ENCODE measurements at regions not wholly inside any gene's neighbourhood (a gene's known extent, or its start where the extent isn't known, plus 50 kb on each side); places are given as distances from the start of the nearest gene placed in this dataset.
"Not testable (repeated sequence)": the region's sequence is repeated elsewhere in the genome, so short reads cannot be mapped to it uniquely, and the experiment has no call there.

- no CpG with 5 or more reads among the region's 2 CpGs for WGBS (ENCODE audit: insufficient coverage)
- DNase-seq = no peak
- H3K27me3 ChIP-seq (replicated peaks in 2 of 5; ENCODE audit: control insufficient read depth in 4 of 5, insufficient read depth in 5 of 5, low read length in 4 of 5) = no peaks in the 10 kb centered on the region
- H3K27ac ChIP-seq (ENCODE audit: insufficient read depth in 1 of 2, low read depth in 1 of 2, low read length in 2 of 2, poor library complexity in 1 of 2, severe bottlenecking in 2 of 2) = no peak overlapping the region
- H3K4me1 ChIP-seq (ENCODE audit: control extremely low read depth in 1 of 4, control insufficient read depth in 4 of 4, insufficient read depth in 4 of 4, low read length in 3 of 4) = no peaks in the 10 kb centered on the region
- H3K36me3 ChIP-seq (ENCODE audit: control insufficient read depth in 4 of 4, insufficient read depth in 4 of 4, low read length in 3 of 4) = no peaks in the 10 kb centered on the region
- H3K9me3 ChIP-seq (ENCODE audit: control extremely low read depth in 1 of 5, control insufficient read depth in 4 of 5, insufficient read depth in 2 of 5, low read depth in 1 of 5, low read length in 4 of 5) = no peaks in the 10 kb centered on the region
- POLR2A ChIA-PET = no interaction called here
- H3K4me3 ChIP-seq (ENCODE audit: control insufficient read depth in 1 of 7, extremely low read depth in 1 of 7, insufficient read depth in 4 of 7, low read depth in 2 of 7, low read length in 6 of 7) = no peak overlapping the region
- CTCF ChIA-PET = no interaction called here
These were observed 544.9 kb upstream of the CPXCR1 start for GRCh38 chrX:88202149-88202548.

DNA sequence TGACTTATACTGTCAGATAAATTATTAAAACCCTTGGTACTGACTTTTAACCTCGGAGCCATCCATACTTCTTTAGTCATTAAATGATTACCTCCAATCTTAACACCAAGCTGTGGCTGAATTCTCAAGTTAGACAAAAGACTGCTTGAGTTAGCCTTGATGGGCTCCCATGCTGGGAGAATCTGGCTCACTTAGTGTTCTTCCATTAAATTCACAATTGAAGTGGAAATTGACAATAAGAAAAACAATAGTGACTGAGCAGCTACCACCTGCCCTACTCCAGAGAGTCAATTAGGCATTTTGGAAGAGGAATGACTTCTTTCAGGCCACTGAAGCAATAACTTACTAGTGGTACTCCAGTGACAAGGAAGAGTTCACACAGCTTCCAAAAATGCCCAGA lies 503.0 kb upstream of the CPXCR1 start:
- POLR2A ChIA-PET = no interaction called here
- WGBS (ENCODE audit: insufficient coverage) = 73% methylated on average over 1 of the region's 1 CpG

GRCh38 chrX:88284844-88285243 lies 462.2 kb upstream of the CPXCR1 start:
- no peaks in the 10 kb centered on the region for H3K4me1 ChIP-seq (ENCODE audit: control extremely low read depth in 1 of 4, control insufficient read depth in 4 of 4, insufficient read depth in 4 of 4, low read length in 3 of 4)
- 83% methylated on average over 1 of the region's 1 CpG for WGBS (ENCODE audit: insufficient coverage)
- no peak overlapping the region for H3K27ac ChIP-seq (ENCODE audit: insufficient read depth in 1 of 2, low read depth in 1 of 2, low read length in 2 of 2, poor library complexity in 1 of 2, severe bottlenecking in 2 of 2)
- no peak overlapping the region for H3K4me3 ChIP-seq (ENCODE audit: control insufficient read depth in 1 of 7, extremely low read depth in 1 of 7, insufficient read depth in 4 of 7, low read depth in 2 of 7, low read length in 6 of 7)
- H3K36me3 ChIP-seq (ENCODE audit: control insufficient read depth in 4 of 4, insufficient read depth in 4 of 4, low read length in 3 of 4) = no peaks in the 10 kb centered on the region
- ChIA-PET CTCF (no interaction called here), POLR2A (no interaction called here)
- H3K27me3 ChIP-seq (replicated peaks in 2 of 5; ENCODE audit: control insufficient read depth in 4 of 5, insufficient read depth in 5 of 5, low read length in 4 of 5) = no peaks in the 10 kb centered on the region
- DNase-seq = no peak
- H3K9me3 ChIP-seq (ENCODE audit: control extremely low read depth in 1 of 5, control insufficient read depth in 4 of 5, insufficient read depth in 2 of 5, low read depth in 1 of 5, low read length in 4 of 5) = no peaks in the 10 kb centered on the region

More for the DNA sequence above, 503.0 kb upstream of the CPXCR1 start:
- H3K4me3 ChIP-seq (ENCODE audit: control insufficient read depth in 1 of 7, extremely low read depth in 1 of 7, insufficient read depth in 4 of 7, low read depth in 2 of 7, low read length in 6 of 7) = no peak overlapping the region
- H3K27ac ChIP-seq (ENCODE audit: insufficient read depth in 1 of 2, low read depth in 1 of 2, low read length in 2 of 2, poor library complexity in 1 of 2, severe bottlenecking in 2 of 2) = no peak overlapping the region
- no peaks in the 10 kb centered on the region for H3K36me3 ChIP-seq (ENCODE audit: control insufficient read depth in 4 of 4, insufficient read depth in 4 of 4, low read length in 3 of 4)
- no peaks in the 10 kb centered on the region for H3K4me1 ChIP-seq (ENCODE audit: control extremely low read depth in 1 of 4, control insufficient read depth in 4 of 4, insufficient read depth in 4 of 4, low read length in 3 of 4)
- H3K27me3 ChIP-seq (replicated peaks in 2 of 5; ENCODE audit: control insufficient read depth in 4 of 5, insufficient read depth in 5 of 5, low read length in 4 of 5) = no peaks in the 10 kb centered on the region
- no peak for DNase-seq
- CTCF ChIA-PET = no interaction called here
- no peaks in the 10 kb centered on the region for H3K9me3 ChIP-seq (ENCODE audit: control extremely low read depth in 1 of 5, control insufficient read depth in 4 of 5, insufficient read depth in 2 of 5, low read depth in 1 of 5, low read length in 4 of 5)

- H3K9me3 ChIP-seq (ENCODE audit: control extremely low read depth in 1 of 5, control insufficient read depth in 4 of 5, insufficient read depth in 2 of 5, low read depth in 1 of 5, low read length in 4 of 5); POLR2A ChIA-PET; H3K27ac ChIP-seq (ENCODE audit: insufficient read depth in 1 of 2, low read depth in 1 of 2, low read length in 2 of 2, poor library complexity in 1 of 2, severe bottlenecking in 2 of 2); H3K27me3 ChIP-seq (replicated peaks in 2 of 5; ENCODE audit: control insufficient read depth in 4 of 5, insufficient read depth in 5 of 5, low read length in 4 of 5); H3K4me1 ChIP-seq (ENCODE audit: control extremely low read depth in 1 of 4, control insufficient read depth in 4 of 4, insufficient read depth in 4 of 4, low read length in 3 of 4); H3K36me3 ChIP-seq (ENCODE audit: control insufficient read depth in 4 of 4, insufficient read depth in 4 of 4, low read length in 3 of 4); CTCF ChIA-PET; H3K4me3 ChIP-seq (ENCODE audit: control insufficient read depth in 1 of 7, extremely low read depth in 1 of 7, insufficient read depth in 4 of 7, low read depth in 2 of 7, low read length in 6 of 7); DNase-seq: not testable (repeated sequence)
- no CpG with 5 or more reads among the region's 2 CpGs for WGBS (ENCODE audit: insufficient coverage)
These were observed 433.1 kb upstream of the CPXCR1 start for GRCh38 chrX:88313972-88314371.

DNA sequence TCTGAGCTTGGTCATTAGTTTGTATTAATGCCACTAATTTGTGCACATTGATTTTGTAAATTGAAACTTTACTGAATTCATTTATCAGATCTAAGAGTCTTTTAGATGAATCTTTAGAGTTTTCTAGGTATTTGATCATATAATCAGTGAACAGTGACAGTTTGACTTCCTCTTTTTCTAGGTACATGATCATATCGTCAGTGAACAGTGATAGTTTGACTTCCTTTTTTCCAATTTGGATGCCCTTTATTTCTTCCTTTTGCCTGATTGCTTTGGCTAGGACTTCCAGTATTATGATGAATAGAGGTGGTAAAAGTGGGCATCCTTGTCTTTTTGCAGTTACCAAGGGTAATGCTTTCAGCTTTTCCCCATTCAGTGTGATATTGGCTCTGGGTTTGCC lies 421.4 kb upstream of the CPXCR1 start:
- WGBS (ENCODE audit: insufficient coverage) = no CpG with 5 or more reads among the region's 1 CpG

GRCh38 chrX:88355252-88355651 lies 391.8 kb upstream of the CPXCR1 start:
- H3K36me3 ChIP-seq (ENCODE audit: control insufficient read depth in 4 of 4, insufficient read depth in 4 of 4, low read length in 3 of 4) = no peaks in the 10 kb centered on the region
- H3K9me3 ChIP-seq (ENCODE audit: control extremely low read depth in 1 of 5, control insufficient read depth in 4 of 5, insufficient read depth in 2 of 5, low read depth in 1 of 5, low read length in 4 of 5) = no peaks in the 10 kb centered on the region
- no peak overlapping the region for H3K4me3 ChIP-seq (ENCODE audit: control insufficient read depth in 1 of 7, extremely low read depth in 1 of 7, insufficient read depth in 4 of 7, low read depth in 2 of 7, low read length in 6 of 7)
- no peak overlapping the region for H3K27ac ChIP-seq (ENCODE audit: insufficient read depth in 1 of 2, low read depth in 1 of 2, low read length in 2 of 2, poor library complexity in 1 of 2, severe bottlenecking in 2 of 2)
- H3K27me3 ChIP-seq (replicated peaks in 2 of 5; ENCODE audit: control insufficient read depth in 4 of 5, insufficient read depth in 5 of 5, low read length in 4 of 5) = no peaks in the 10 kb centered on the region
- no CpG with 5 or more reads among the region's 2 CpGs for WGBS (ENCODE audit: insufficient coverage)
- DNase-seq = no peak
- POLR2A ChIA-PET = no interaction called here
- no peaks in the 10 kb centered on the region for H3K4me1 ChIP-seq (ENCODE audit: control extremely low read depth in 1 of 4, control insufficient read depth in 4 of 4, insufficient read depth in 4 of 4, low read length in 3 of 4)
- CTCF ChIA-PET = no interaction called here

More for the DNA sequence above, 421.4 kb upstream of the CPXCR1 start:
- no peaks in the 10 kb centered on the region for H3K36me3 ChIP-seq (ENCODE audit: control insufficient read depth in 4 of 4, insufficient read depth in 4 of 4, low read length in 3 of 4)
- no peak overlapping the region for H3K27ac ChIP-seq (ENCODE audit: insufficient read depth in 1 of 2, low read depth in 1 of 2, low read length in 2 of 2, poor library complexity in 1 of 2, severe bottlenecking in 2 of 2)
- POLR2A ChIA-PET = no interaction called here
- H3K9me3 ChIP-seq (ENCODE audit: control extremely low read depth in 1 of 5, control insufficient read depth in 4 of 5, insufficient read depth in 2 of 5, low read depth in 1 of 5, low read length in 4 of 5) = no peaks in the 10 kb centered on the region
- no peak overlapping the region for H3K4me3 ChIP-seq (ENCODE audit: control insufficient read depth in 1 of 7, extremely low read depth in 1 of 7, insufficient read depth in 4 of 7, low read depth in 2 of 7, low read length in 6 of 7)
- no peaks in the 10 kb centered on the region for H3K4me1 ChIP-seq (ENCODE audit: control extremely low read depth in 1 of 4, control insufficient read depth in 4 of 4, insufficient read depth in 4 of 4, low read length in 3 of 4)
- no peaks in the 10 kb centered on the region for H3K27me3 ChIP-seq (replicated peaks in 2 of 5; ENCODE audit: control insufficient read depth in 4 of 5, insufficient read depth in 5 of 5, low read length in 4 of 5)
- no peak for DNase-seq
- CTCF ChIA-PET = no interaction called here

GRCh38 chrX:88366314-88366713 lies 380.7 kb upstream of the CPXCR1 start:
- no peaks in the 10 kb centered on the region for H3K27me3 ChIP-seq (replicated peaks in 2 of 5; ENCODE audit: control insufficient read depth in 4 of 5, insufficient read depth in 5 of 5, low read length in 4 of 5)
- no peak for DNase-seq
- H3K27ac ChIP-seq (ENCODE audit: insufficient read depth in 1 of 2, low read depth in 1 of 2, low read length in 2 of 2, poor library complexity in 1 of 2, severe bottlenecking in 2 of 2) = no peak overlapping the region
- H3K4me1 ChIP-seq (ENCODE audit: control extremely low read depth in 1 of 4, control insufficient read depth in 4 of 4, insufficient read depth in 4 of 4, low read length in 3 of 4) = no peaks in the 10 kb centered on the region
- no peak overlapping the region for H3K4me3 ChIP-seq (ENCODE audit: control insufficient read depth in 1 of 7, extremely low read depth in 1 of 7, insufficient read depth in 4 of 7, low read depth in 2 of 7, low read length in 6 of 7)
- H3K9me3 ChIP-seq (ENCODE audit: control extremely low read depth in 1 of 5, control insufficient read depth in 4 of 5, insufficient read depth in 2 of 5, low read depth in 1 of 5, low read length in 4 of 5) = peaks cover 0 to 8% (median 1%) of the 10 kb centered on the region in 5 experiments
- ChIA-PET CTCF (no interaction called here), POLR2A (no interaction called here)
- H3K36me3 ChIP-seq (ENCODE audit: control insufficient read depth in 4 of 4, insufficient read depth in 4 of 4, low read length in 3 of 4) = no peaks in the 10 kb centered on the region
- 100% methylated on average over 1 of the region's 1 CpG for WGBS (ENCODE audit: insufficient coverage)

- ChIA-PET CTCF (no interaction called here), POLR2A (no interaction called here)
- Histone ChIP-seq H3K27ac (ENCODE audit: insufficient read depth in 1 of 2, low read depth in 1 of 2, low read length in 2 of 2, poor library complexity in 1 of 2, severe bottlenecking in 2 of 2) (no peak overlapping the region), H3K4me3 (ENCODE audit: control insufficient read depth in 1 of 7, extremely low read depth in 1 of 7, insufficient read depth in 4 of 7, low read depth in 2 of 7, low read length in 6 of 7) (no peak overlapping the region), H3K36me3 (ENCODE audit: control insufficient read depth in 4 of 4, insufficient read depth in 4 of 4, low read length in 3 of 4) (no peaks in the 10 kb centered on the region), H3K4me1 (ENCODE audit: control extremely low read depth in 1 of 4, control insufficient read depth in 4 of 4, insufficient read depth in 4 of 4, low read length in 3 of 4) (no peaks in the 10 kb centered on the region), H3K27me3 (replicated peaks in 2 of 5; ENCODE audit: control insufficient read depth in 4 of 5, insufficient read depth in 5 of 5, low read length in 4 of 5) (no peaks in the 10 kb centered on the region), H3K9me3 (ENCODE audit: control extremely low read depth in 1 of 5, control insufficient read depth in 4 of 5, insufficient read depth in 2 of 5, low read depth in 1 of 5, low read length in 4 of 5) (no peaks in the 10 kb centered on the region)
- no peak for DNase-seq
These were observed 368.6 kb upstream of the CPXCR1 start for GRCh38 chrX:88378406-88378805.

Measured in common myeloid progenitor, CD34-positive (primary cell).